ENCODE measurements at regions not wholly inside any gene's neighbourhood (a gene's known extent, or its start where the extent isn't known, plus 50 kb on each side); places are given as distances from the start of the nearest gene placed in this dataset.

DNA sequence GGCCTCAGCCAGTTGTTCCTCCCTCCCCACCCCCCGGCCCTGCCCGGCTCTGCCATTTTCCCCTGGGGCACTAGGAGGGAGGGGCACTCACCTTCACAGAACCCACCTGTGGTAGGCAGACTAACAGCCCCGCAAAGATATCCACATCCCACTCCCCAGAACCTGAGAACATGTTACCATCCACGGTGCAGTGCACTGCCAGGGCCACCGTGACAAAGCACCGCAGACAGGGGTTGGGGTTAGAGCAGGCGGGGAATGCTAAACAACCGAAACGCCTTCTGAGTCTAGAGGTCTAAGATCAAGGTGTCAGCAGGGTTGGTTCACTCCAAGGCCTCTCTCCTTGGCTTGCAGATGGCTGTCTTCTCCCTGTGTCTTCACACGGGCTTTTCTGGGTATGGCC lies 57.4 kb upstream of the NCOR2 start (continued):
- TF ChIP-seq PBX3 (IDR thresholded peaks at IDR 0.05) = no peak

GRCh38 chr12:124623344-124624035 lies 56.1 kb upstream of the NCOR2 start:
- Histone ChIP-seq H3K4me2 (no peak overlapping the region), H3K4me1 (peaks cover 20% of the 10 kb centered on the region), H3K9me3 (peaks cover 6% of the 10 kb centered on the region; the same call in 2 of the 3 replicates), H3K27ac (peak overlapping the region in 1 of 2 experiments; percentile 89; a peak in 1 of 6 replicates), H3K4me3 (no peak overlapping the region)
- ATAC-seq (no peak), DNase-seq (ENCODE audit: low read depth in 1 of 2, low spot score in 1 of 2) (no peak), FAIRE-seq (no peak)
- WGBS (ENCODE audit: missing lambda C conversion rate) = 75% methylated on average over 14 of the region's 14 CpGs
- ChIA-PET POLR2A (no interaction called here), CTCF (interaction anchor here (0.6 kb wide), 1 partner anchor 932 kb away, joined by 6 read pairs; no protein-coding TSS in a partner anchor)
- TF ChIP-seq PBX3 (IDR thresholded peaks at IDR 0.05) (no peak), MAZ (IDR thresholded peaks at IDR 0.05; ENCODE audit: borderline replicate concordance, low read depth, low read length) (no peak), FOSL2 (IDR thresholded peaks at IDR 0.05) (no peak), FOSL2 (CRISPR knock-in tag; IDR thresholded peaks at IDR 0.05) (no peak), RAD21 (conservative IDR thresholded peaks at IDR 0.05 in 1 of 2, IDR thresholded peaks at IDR 0.05 in 1 of 2) (no peak), PHF8 (IDR thresholded peaks at IDR 0.05; ENCODE audit: borderline replicate concordance, low read depth) (no peak), FOSB (CRISPR knock-in tag; IDR thresholded peaks at IDR 0.05) (no peak), ZC3H11A (IDR thresholded peaks at IDR 0.05) (no peak)

DNA sequence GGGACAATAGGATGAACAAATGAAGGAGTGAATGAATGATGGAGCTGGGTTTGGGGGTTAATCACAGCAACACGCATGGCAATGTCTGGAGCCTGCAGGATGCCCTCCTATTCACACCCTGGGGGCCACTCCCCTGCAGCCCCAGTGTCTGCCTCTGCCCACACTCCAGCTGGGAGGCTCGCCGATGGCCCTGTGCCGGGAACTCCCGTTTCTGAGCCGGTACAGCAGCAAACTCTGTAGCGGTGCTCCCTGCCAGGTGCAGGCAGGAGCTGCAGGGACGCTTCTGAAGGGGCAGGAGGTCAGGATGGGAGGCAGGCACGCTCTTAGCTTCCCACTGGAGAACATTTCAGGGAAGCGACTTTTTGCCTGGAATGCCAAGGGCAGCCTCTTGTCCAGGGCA lies 55.4 kb upstream of the NCOR2 start:
- no peak overlapping the region for H3K4me3 ChIP-seq
- ATAC-seq (no peak), DNase-seq (ENCODE audit: low read depth in 1 of 2, low spot score in 1 of 2) (no peak), FAIRE-seq (no peak)
- CTCF ChIA-PET = interaction anchor here (1.4 to 1.7 kb wide), 2 partner anchors 14 to 22 kb away, joined by 3 to 4 read pairs; no protein-coding TSS in a partner anchor
- H3K4me2 ChIP-seq = no peak overlapping the region
- WGBS (ENCODE audit: missing lambda C conversion rate) = 81% methylated on average over 10 of the region's 10 CpGs
- POLR2A ChIA-PET = no interaction called here
- peak overlapping the region in 1 of 2 experiments; percentile 29; a peak in 1 of 6 replicates for H3K27ac ChIP-seq
- peaks cover 20% of the 10 kb centered on the region for H3K4me1 ChIP-seq
- H3K9me3 ChIP-seq = peaks cover 6% of the 10 kb centered on the region; the same call in 2 of the 3 replicates
- TF ChIP-seq FOXS1 (CRISPR knock-in tag; IDR thresholded peaks at IDR 0.05) = no peak
- TF ChIP-seq ELK1 (IDR thresholded peaks at IDR 0.05; ENCODE audit: low read depth, low read length) = no peak
- TF ChIP-seq NR3C1 (IDR thresholded peaks at IDR 0.05) = no peak
- no peak for TF ChIP-seq EHMT2 (IDR thresholded peaks at IDR 0.05; ENCODE audit: low read depth)
- TF ChIP-seq USF2 (IDR thresholded peaks at IDR 0.05) = no peak
- TF ChIP-seq ZFP36 (IDR thresholded peaks at IDR 0.05; ENCODE audit: borderline replicate concordance, partially characterized antibody) = no peak
- TF ChIP-seq, protein P1, sequence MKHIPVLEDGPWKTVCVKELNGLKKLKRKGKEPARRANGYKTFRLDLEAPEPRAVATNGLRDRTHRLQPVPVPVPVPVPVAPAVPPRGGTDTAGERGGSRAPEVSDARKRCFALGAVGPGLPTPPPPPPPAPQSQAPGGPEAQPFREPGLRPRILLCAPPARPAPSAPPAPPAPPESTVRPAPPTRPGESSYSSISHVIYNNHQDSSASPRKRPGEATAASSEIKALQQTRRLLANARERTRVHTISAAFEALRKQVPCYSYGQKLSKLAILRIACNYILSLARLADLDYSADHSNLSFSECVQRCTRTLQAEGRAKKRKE (CRISPR knock-in tag; IDR thresholded peaks at IDR 0.05; ENCODE audit: low read depth) = no peak
- TF ChIP-seq CBX8 (IDR thresholded peaks at IDR 0.05) = no peak
- TF ChIP-seq EP300 (IDR thresholded peaks at IDR 0.05) = no peak
- TF ChIP-seq NFE2L2 (conservative IDR thresholded peaks at IDR 0.05; ENCODE audit: low read length) = no peak
- no peak for TF ChIP-seq EHF (CRISPR knock-in tag; IDR thresholded peaks at IDR 0.05)

Measured in A549 (cell line).